Osteoblast (primary cell): ENCODE measurements at regions not wholly inside any gene's neighbourhood (a gene's known extent, or its start where the extent isn't known, plus 50 kb on each side); places are given as distances from the start of the nearest gene placed in this dataset.

Source experiments
- DNase-seq: peaks from one replicate; pipeline ENCODE4 v3.0.0; 2011; ENCODE audit warnings: low spot score, mixed read lengths; ENCODE audit not compliant: insufficient read length; ENCODE audit errors: missing footprints
- H2AFZ ChIP-seq: 2 replicates; pipeline ENCODE4 v1.6.0; 2011; ENCODE audit warnings: mild to moderate bottlenecking, low read length
- H3K27ac ChIP-seq: 2 replicates; pipeline ENCODE4 v1.5.1; 2011; ENCODE audit warnings: mild to moderate bottlenecking, low read depth, low read length, moderate library complexity
- H3K27me3 ChIP-seq: 2 replicates; pipeline ENCODE4 v1.6.0; 2012; ENCODE audit warnings: mild to moderate bottlenecking, control low read depth, inconsistent platforms, low read length, moderate library complexity; ENCODE audit not compliant: insufficient read depth
- H3K36me3 ChIP-seq: 2 replicates; pipeline ENCODE4 v1.5.1; 2011; ENCODE audit warnings: mild to moderate bottlenecking, low read length, control low read depth, moderate library complexity; ENCODE audit not compliant: insufficient read depth
- H3K4me1 ChIP-seq: 2 replicates; pipeline ENCODE4 v1.5.1; 2011; ENCODE audit warnings: mild to moderate bottlenecking, low read length, control low read depth, moderate library complexity; ENCODE audit not compliant: insufficient read depth
- H3K4me2 ChIP-seq: 2 replicates; pipeline ENCODE4 v1.6.0; 2011; ENCODE audit warnings: mild to moderate bottlenecking, low read length; ENCODE audit not compliant: insufficient read depth
- H3K4me3 ChIP-seq: fragments of 200-600 bp; sonication (generic); 3 replicates; pipeline ENCODE4 v1.5.1; 2012; ENCODE audit warnings: mild to moderate bottlenecking, low read length, inconsistent platforms; ENCODE audit not compliant: insufficient read depth
- H3K79me2 ChIP-seq: 2 replicates; pipeline ENCODE4 v1.6.0; 2012; ENCODE audit warnings: mild to moderate bottlenecking, low read length, control low read depth, inconsistent platforms; ENCODE audit not compliant: insufficient read depth
- H3K9me3 ChIP-seq: 2 replicates; pipeline ENCODE4 v1.5.1; 2011; ENCODE audit warnings: low read depth, low read length, control low read depth
- H4K20me1 ChIP-seq: 2 replicates; pipeline ENCODE4 v1.6.0; 2012; ENCODE audit warnings: mild to moderate bottlenecking, low read length, control low read depth; ENCODE audit not compliant: insufficient read depth
- CTCF ChIP-seq: IDR thresholded peaks from 2 replicates; pipeline ENCODE4 v1.5.1; 2011; ENCODE audit warnings: mild to moderate bottlenecking, low read depth, low read length, moderate library complexity; ENCODE audit errors: extremely low read depth

GRCh38 chr18:55093295-55093694, 134.0 kb upstream of the CCDC68 start:
- no peaks in the 10 kb centered on the region for H4K20me1 ChIP-seq
- H3K79me2 ChIP-seq: no peaks in the 10 kb centered on the region
- H3K4me3 ChIP-seq: no peak overlapping the region
- no peaks in the 10 kb centered on the region for H3K36me3 ChIP-seq
- peaks cover 20% of the 10 kb centered on the region for H3K4me1 ChIP-seq
- no peak overlapping the region for H2AFZ ChIP-seq
- no peaks in the 10 kb centered on the region for H3K27me3 ChIP-seq
- H3K27ac ChIP-seq: no peak overlapping the region
- no peaks in the 10 kb centered on the region for H3K9me3 ChIP-seq
- TF ChIP-seq CTCF: no peak
- H3K4me2 ChIP-seq: no peak overlapping the region
- no peak for DNase-seq

GRCh38 chr18:55092166-55092565, 132.9 kb upstream of the CCDC68 start:
- H3K27ac ChIP-seq: no peak overlapping the region
- no peak overlapping the region for H3K4me3 ChIP-seq
- H3K79me2 ChIP-seq: no peaks in the 10 kb centered on the region
- H3K36me3 ChIP-seq: no peaks in the 10 kb centered on the region
- no peak overlapping the region for H3K4me2 ChIP-seq
- no peak overlapping the region for H2AFZ ChIP-seq
- H3K4me1 ChIP-seq: peaks cover 12% of the 10 kb centered on the region
- H3K27me3 ChIP-seq: no peaks in the 10 kb centered on the region
- no peaks in the 10 kb centered on the region for H4K20me1 ChIP-seq
- TF ChIP-seq CTCF: no peak
- no peaks in the 10 kb centered on the region for H3K9me3 ChIP-seq
- no peak for DNase-seq

GRCh38 chr18:55090564-55091188, 131.4 kb upstream of the CCDC68 start:
- Histone ChIP-seq H3K27me3 (peaks cover 6% of the 10 kb centered on the region), H3K4me3 (no peak overlapping the region), H3K4me1 (peaks cover 3% of the 10 kb centered on the region), H3K9me3 (no peaks in the 10 kb centered on the region), H3K79me2 (no peaks in the 10 kb centered on the region), H3K4me2 (no peak overlapping the region), H4K20me1 (no peaks in the 10 kb centered on the region), H3K36me3 (no peaks in the 10 kb centered on the region), H2AFZ (no peak overlapping the region), H3K27ac (no peak overlapping the region)
- TF ChIP-seq CTCF: no peak
- no peak for DNase-seq

DNA sequence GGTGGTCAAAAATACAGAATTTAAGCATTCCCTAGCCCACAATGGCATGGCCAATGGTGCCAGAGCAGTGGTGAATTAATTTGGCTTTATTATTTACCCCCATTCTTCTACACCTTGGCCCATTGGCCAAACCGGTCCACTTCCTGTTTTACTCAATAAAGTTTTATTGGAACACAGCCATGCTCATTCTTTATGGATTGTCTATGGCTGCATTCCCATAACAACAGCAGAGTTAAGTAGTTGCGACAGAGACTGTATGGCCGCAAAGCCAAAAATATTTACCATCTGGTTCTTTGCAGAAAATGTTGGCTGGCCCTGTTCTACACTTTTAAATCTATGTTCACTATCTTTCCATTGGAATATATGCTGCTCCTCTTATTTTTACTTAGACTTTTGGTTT, 130.3 kb upstream of the CCDC68 start:
- H2AFZ ChIP-seq: no peak overlapping the region
- H3K79me2 ChIP-seq: no peaks in the 10 kb centered on the region
- no peak overlapping the region for H3K4me3 ChIP-seq
- no peaks in the 10 kb centered on the region for H3K9me3 ChIP-seq
- H3K27me3 ChIP-seq: peaks cover 9% of the 10 kb centered on the region
- no peak for TF ChIP-seq CTCF
- DNase-seq: no peak
- no peak overlapping the region for H3K27ac ChIP-seq
- H4K20me1 ChIP-seq: no peaks in the 10 kb centered on the region
- H3K4me2 ChIP-seq: no peak overlapping the region
- H3K4me1 ChIP-seq: peaks cover 3% of the 10 kb centered on the region
- H3K36me3 ChIP-seq: no peaks in the 10 kb centered on the region
